ENCODE measurements at regions not wholly inside any gene's neighbourhood (a gene's known extent, or its start where the extent isn't known, plus 50 kb on each side); places are given as distances from the start of the nearest gene placed in this dataset.

DNA sequence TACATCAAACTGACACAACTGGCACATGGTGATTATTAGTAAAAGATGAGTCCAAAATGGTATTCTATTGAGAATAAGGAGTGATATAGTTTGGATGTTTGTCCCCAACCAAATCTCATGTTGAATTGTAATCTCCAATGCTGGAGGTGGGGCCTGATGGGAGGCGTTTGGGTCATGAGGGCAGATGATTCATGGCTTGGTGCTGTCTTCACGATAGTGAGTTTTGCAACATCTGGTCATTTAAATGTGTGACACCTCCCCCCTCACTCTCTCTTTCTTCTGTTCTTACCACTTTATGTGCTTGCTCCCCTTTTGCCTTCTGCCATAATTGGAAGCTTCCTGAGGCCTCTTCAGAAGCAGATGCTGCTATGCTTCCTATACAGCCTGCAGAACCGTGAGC lies 90.6 kb downstream of the RSL24D1 start:
- ATAC-seq: no peak

DNA sequence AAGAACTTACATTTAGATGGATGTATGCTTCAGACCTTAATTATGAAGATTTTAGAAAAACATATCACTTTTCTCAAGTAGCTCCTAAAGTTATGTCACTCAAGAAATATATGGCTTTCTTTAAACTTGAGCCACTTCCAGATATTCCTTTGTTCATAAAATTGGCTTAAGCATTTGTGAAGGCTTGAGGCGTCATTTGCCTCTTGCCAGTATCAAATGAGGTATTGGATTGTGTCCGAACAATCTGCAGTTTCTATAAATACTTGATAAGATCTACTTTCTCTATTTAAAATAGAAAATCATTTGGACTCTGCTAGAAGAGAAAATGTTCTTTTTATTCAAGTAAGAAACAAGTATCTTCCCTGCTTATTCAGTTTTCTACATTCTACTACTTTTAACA lies 102.6 kb downstream of the RSL24D1 start:
- TF ChIP-seq ZNF70 (CRISPR knock-in tag; IDR thresholded peaks at IDR 0.05): no peak
- TF ChIP-seq ZNF565 (CRISPR knock-in tag; conservative IDR thresholded peaks at IDR 0.05; ENCODE audit: low read depth): no peak
- TF ChIP-seq, protein P1, sequence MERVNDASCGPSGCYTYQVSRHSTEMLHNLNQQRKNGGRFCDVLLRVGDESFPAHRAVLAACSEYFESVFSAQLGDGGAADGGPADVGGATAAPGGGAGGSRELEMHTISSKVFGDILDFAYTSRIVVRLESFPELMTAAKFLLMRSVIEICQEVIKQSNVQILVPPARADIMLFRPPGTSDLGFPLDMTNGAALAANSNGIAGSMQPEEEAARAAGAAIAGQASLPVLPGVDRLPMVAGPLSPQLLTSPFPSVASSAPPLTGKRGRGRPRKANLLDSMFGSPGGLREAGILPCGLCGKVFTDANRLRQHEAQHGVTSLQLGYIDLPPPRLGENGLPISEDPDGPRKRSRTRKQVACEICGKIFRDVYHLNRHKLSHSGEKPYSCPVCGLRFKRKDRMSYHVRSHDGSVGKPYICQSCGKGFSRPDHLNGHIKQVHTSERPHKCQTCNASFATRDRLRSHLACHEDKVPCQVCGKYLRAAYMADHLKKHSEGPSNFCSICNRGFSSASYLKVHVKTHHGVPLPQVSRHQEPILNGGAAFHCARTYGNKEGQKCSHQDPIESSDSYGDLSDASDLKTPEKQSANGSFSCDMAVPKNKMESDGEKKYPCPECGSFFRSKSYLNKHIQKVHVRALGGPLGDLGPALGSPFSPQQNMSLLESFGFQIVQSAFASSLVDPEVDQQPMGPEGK (CRISPR knock-in tag; IDR thresholded peaks at IDR 0.05; ENCODE audit: borderline replicate concordance): no peak
- no peak for TF ChIP-seq ZNF8 (CRISPR knock-in tag; IDR thresholded peaks at IDR 0.05)
- TF ChIP-seq GLIS3 (CRISPR knock-in tag; IDR thresholded peaks at IDR 0.05): no peak
- TF ChIP-seq, protein P2, sequence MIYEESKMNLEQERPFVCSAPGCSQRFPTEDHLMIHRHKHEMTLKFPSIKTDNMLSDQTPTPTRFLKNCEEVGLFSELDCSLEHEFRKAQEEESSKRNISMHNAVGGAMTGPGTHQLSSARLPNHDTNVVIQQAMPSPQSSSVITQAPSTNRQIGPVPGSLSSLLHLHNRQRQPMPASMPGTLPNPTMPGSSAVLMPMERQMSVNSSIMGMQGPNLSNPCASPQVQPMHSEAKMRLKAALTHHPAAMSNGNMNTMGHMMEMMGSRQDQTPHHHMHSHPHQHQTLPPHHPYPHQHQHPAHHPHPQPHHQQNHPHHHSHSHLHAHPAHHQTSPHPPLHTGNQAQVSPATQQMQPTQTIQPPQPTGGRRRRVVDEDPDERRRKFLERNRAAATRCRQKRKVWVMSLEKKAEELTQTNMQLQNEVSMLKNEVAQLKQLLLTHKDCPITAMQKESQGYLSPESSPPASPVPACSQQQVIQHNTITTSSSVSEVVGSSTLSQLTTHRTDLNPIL (CRISPR knock-in tag; IDR thresholded peaks at IDR 0.05; ENCODE audit: low read depth): no peak
- TF ChIP-seq, protein P3, sequence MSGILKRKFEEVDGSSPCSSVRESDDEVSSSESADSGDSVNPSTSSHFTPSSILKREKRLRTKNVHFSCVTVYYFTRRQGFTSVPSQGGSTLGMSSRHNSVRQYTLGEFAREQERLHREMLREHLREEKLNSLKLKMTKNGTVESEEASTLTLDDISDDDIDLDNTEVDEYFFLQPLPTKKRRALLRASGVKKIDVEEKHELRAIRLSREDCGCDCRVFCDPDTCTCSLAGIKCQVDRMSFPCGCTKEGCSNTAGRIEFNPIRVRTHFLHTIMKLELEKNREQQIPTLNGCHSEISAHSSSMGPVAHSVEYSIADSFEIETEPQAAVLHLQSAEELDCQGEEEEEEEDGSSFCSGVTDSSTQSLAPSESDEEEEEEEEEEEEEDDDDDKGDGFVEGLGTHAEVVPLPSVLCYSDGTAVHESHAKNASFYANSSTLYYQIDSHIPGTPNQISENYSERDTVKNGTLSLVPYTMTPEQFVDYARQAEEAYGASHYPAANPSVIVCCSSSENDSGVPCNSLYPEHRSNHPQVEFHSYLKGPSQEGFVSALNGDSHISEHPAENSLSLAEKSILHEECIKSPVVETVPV (CRISPR knock-in tag; IDR thresholded peaks at IDR 0.05): no peak
- no peak for TF ChIP-seq TOX (CRISPR knock-in tag; IDR thresholded peaks at IDR 0.05; ENCODE audit: borderline replicate concordance)
- no peak for ATAC-seq

More for the DNA sequence above, 90.6 kb downstream of the RSL24D1 start:
- no peak for TF ChIP-seq ZFP30 (CRISPR knock-in tag; IDR thresholded peaks at IDR 0.05)
- TF ChIP-seq, protein P4, sequence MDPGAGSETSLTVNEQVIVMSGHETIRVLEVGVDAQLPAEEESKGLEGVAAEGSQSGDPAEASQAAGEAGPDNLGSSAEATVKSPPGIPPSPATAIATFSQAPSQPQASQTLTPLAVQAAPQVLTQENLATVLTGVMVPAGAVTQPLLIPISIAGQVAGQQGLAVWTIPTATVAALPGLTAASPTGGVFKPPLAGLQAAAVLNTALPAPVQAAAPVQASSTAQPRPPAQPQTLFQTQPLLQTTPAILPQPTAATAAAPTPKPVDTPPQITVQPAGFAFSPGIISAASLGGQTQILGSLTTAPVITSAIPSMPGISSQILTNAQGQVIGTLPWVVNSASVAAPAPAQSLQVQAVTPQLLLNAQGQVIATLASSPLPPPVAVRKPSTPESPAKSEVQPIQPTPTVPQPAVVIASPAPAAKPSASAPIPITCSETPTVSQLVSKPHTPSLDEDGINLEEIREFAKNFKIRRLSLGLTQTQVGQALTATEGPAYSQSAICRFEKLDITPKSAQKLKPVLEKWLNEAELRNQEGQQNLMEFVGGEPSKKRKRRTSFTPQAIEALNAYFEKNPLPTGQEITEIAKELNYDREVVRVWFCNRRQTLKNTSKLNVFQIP (CRISPR knock-in tag; IDR thresholded peaks at IDR 0.05; ENCODE audit: borderline replicate concordance, low read depth): no peak
- TF ChIP-seq TOX (CRISPR knock-in tag; IDR thresholded peaks at IDR 0.05; ENCODE audit: borderline replicate concordance): no peak
- TF ChIP-seq CSDC2 (CRISPR knock-in tag; IDR thresholded peaks at IDR 0.05): no peak
- TF ChIP-seq, protein P2 (CRISPR knock-in tag; IDR thresholded peaks at IDR 0.05; ENCODE audit: low read depth): no peak
- no peak for TF ChIP-seq ZNF70 (CRISPR knock-in tag; IDR thresholded peaks at IDR 0.05)
- no peak for TF ChIP-seq ZC3H10 (CRISPR knock-in tag; IDR thresholded peaks at IDR 0.05)
- no peak for TF ChIP-seq ZNF8 (CRISPR knock-in tag; IDR thresholded peaks at IDR 0.05)
- no peak for TF ChIP-seq SNAI2 (CRISPR knock-in tag; IDR thresholded peaks at IDR 0.05)
- TF ChIP-seq ZNF565 (CRISPR knock-in tag; conservative IDR thresholded peaks at IDR 0.05; ENCODE audit: low read depth): no peak
- TF ChIP-seq OSR1 (CRISPR knock-in tag; IDR thresholded peaks at IDR 0.05): no peak
- no peak for TF ChIP-seq PPARA (CRISPR knock-in tag; IDR thresholded peaks at IDR 0.05; ENCODE audit: borderline replicate concordance)

DNA sequence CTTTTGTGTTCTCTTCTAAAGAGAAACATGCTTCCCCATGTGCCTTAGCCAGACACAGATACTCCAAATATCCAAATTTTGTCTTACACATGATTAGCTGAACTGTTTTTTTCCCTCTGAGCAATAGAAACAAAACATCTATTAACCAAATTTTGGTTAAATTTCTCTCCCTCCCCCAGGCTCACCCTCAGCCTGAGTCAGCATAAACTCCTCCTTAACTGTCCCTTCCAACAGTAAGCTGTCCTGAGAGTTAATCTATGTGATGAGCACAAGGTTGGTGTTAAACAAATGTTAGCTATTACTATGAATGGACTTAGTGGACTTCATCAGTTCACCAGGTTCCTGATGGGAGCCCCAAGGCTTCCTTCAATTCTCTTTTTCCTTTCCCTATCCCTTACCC lies 108.5 kb downstream of the RSL24D1 start:
- TF ChIP-seq ZFP3 (CRISPR knock-in tag; IDR thresholded peaks at IDR 0.05) (no peak), SNAI2 (CRISPR knock-in tag; IDR thresholded peaks at IDR 0.05) (no peak), ZC3H10 (CRISPR knock-in tag; IDR thresholded peaks at IDR 0.05) (no peak), CSDC2 (CRISPR knock-in tag; IDR thresholded peaks at IDR 0.05) (no peak), ZNF565 (CRISPR knock-in tag; conservative IDR thresholded peaks at IDR 0.05; ENCODE audit: low read depth) (no peak), ZFP30 (CRISPR knock-in tag; IDR thresholded peaks at IDR 0.05) (no peak), ISL1 (CRISPR knock-in tag; IDR thresholded peaks at IDR 0.05) (no peak), BACH2 (CRISPR knock-in tag; IDR thresholded peaks at IDR 0.05; ENCODE audit: borderline replicate concordance) (no peak), ZNF70 (CRISPR knock-in tag; IDR thresholded peaks at IDR 0.05) (no peak), TOX (CRISPR knock-in tag; IDR thresholded peaks at IDR 0.05; ENCODE audit: borderline replicate concordance) (no peak), TCF4 (CRISPR knock-in tag; IDR thresholded peaks at IDR 0.05; ENCODE audit: borderline replicate concordance) (no peak), ZNF8 (CRISPR knock-in tag; IDR thresholded peaks at IDR 0.05) (no peak), RARB (CRISPR knock-in tag; IDR thresholded peaks at IDR 0.05) (no peak), ESRRG (CRISPR knock-in tag; IDR thresholded peaks at IDR 0.05) (no peak)
- TF ChIP-seq, protein P4 (CRISPR knock-in tag; IDR thresholded peaks at IDR 0.05; ENCODE audit: borderline replicate concordance, low read depth): no peak
- TF ChIP-seq, protein P1 (CRISPR knock-in tag; IDR thresholded peaks at IDR 0.05; ENCODE audit: borderline replicate concordance): no peak
- no peak for ATAC-seq

Data from SK-N-SH treated with all-trans-retinoic acid at 6 μM for 48 hours (cell line).